HCT116 (cell line): ENCODE measurements at regions not wholly inside any gene's neighbourhood (a gene's known extent, or its start where the extent isn't known, plus 50 kb on each side); places are given as distances from the start of the nearest gene placed in this dataset.

Experiments
- ATAC-seq: fragments of 200-7000 bp; cut with Tn5 transposase; 2 replicates; pipeline ENCODE4 v1.9.1; 2020; ENCODE audit warnings: mild to moderate bottlenecking, moderate library complexity
- BruUV-seq: library from RNA; stranded (reverse); fragments of 400-500 nt; replicated peaks from 2 replicates; lab custom pipeline; 2021; lab: Mats Ljungman, UMichigan
- CTCF ChIA-PET: fragments of 300-600 bp; sonication (Branson Sonifier 250); formaldehyde crosslinking; loops from one replicate; lab custom pipeline; 2021; ENCODE audit warnings: antibody characterized with exemption; lab: Charles Lee
- POLR2A ChIA-PET: fragments of 300-600, 350-600 bp; sonication (Branson Sonifier 250); formaldehyde crosslinking; loops from one replicate; lab custom pipeline; 2021; ENCODE audit warnings: antibody characterized with exemption; lab: Charles Lee
- RAD21 ChIA-PET, 2 experiments: fragments of 300-600 bp; sonication (Branson Sonifier 250); formaldehyde crosslinking; loops; one replicate each; lab custom pipeline; 2023; ENCODE audit warnings: low total read pairs in 2 of 2; ENCODE audit not compliant: uncharacterized antibody in 2 of 2, unreplicated experiment in 2 of 2, low non-redundant PET in 1 of 2; lab: Charles Lee
- DNase-seq: peaks from one replicate; pipeline ENCODE4 v3.0.0-alpha.2; 2010; ENCODE audit warnings: low read depth, low spot score
- H2AFZ ChIP-seq: fragments of 200-600 bp; shearing (Covaris generic), sonication (generic); 2 replicates; pipeline ENCODE4 v1.6.1; 2017; ENCODE audit warnings: low read depth, mixed run types, mixed read lengths, antibody characterized with exemption, low read length; ENCODE audit not compliant: poor library complexity, severe bottlenecking
- H3K27ac ChIP-seq: 2 replicates; pipeline ENCODE4 v1.5.1; 2012; ENCODE audit warnings: low read depth, low read length
- H3K27me3 ChIP-seq: fragments of 200-600 bp; sonication (generic); 2 replicates; pipeline ENCODE4 v1.6.1; 2016; ENCODE audit warnings: mixed run types, low read length, mixed read lengths; ENCODE audit not compliant: insufficient read depth
- H3K36me3 ChIP-seq, 2 experiments: fragments of 200-500 bp in 1 of 2; fragments of 200-600 bp in 1 of 2; sonication (Bioruptor generic) in 1 of 2; sonication (generic) in 1 of 2; 2 replicates each; pipeline versions ENCODE4 v1.5.1 to v1.6.1; 2014 to 2016; ENCODE audit warnings: low read length in 2 of 2, inconsistent platforms in 1 of 2, mixed read lengths in 1 of 2, mixed run types in 1 of 2; ENCODE audit not compliant: insufficient read depth in 2 of 2, control insufficient read depth in 1 of 2
- H3K4me1 ChIP-seq, 2 experiments: fragments of 200-600 bp in 1 of 2; sonication (generic) in 1 of 2; 2 replicates each; pipeline versions ENCODE4 v1.5.1 to v1.6.1; 2012 to 2017; ENCODE audit warnings: low read length in 2 of 2, inconsistent platforms in 1 of 2, mild to moderate bottlenecking in 1 of 2, mixed read lengths in 1 of 2, mixed run types in 1 of 2, moderate library complexity in 1 of 2; ENCODE audit not compliant: insufficient read depth in 2 of 2, control insufficient read depth in 1 of 2
- H3K4me2 ChIP-seq: fragments of 200-600 bp; sonication (generic); 2 replicates; pipeline ENCODE4 v1.6.1; 2017; ENCODE audit warnings: mixed run types, low read length, mixed read lengths
- H3K4me3 ChIP-seq, 2 experiments: fragments of 200-600 bp in 1 of 2; sonication (generic) in 1 of 2; replicated peaks in 1 of 2; 2 replicates each; pipeline ENCODE4 v1.5.1; 2011 to 2016; ENCODE audit warnings: low read length in 2 of 2, control low read depth in 1 of 2, low read depth in 1 of 2, mild to moderate bottlenecking in 1 of 2, mixed read lengths in 1 of 2, mixed run types in 1 of 2
- H3K79me2 ChIP-seq: fragments of 200-600 bp; sonication (generic); 2 replicates; pipeline ENCODE4 v1.6.1; 2017; ENCODE audit warnings: mild to moderate bottlenecking, mixed run types, low read length, moderate library complexity, mixed read lengths; ENCODE audit not compliant: insufficient read depth
- H3K9ac ChIP-seq: fragments of 200-600 bp; sonication (generic); 2 replicates; pipeline ENCODE4 v1.6.1; 2016; ENCODE audit warnings: low read length, mixed read lengths
- H3K9me2 ChIP-seq: fragments of 200-600 bp; sonication (generic), shearing (Covaris generic); 2 replicates; pipeline ENCODE4 v1.6.1; 2017; ENCODE audit warnings: mixed run types, mild to moderate bottlenecking, moderate library complexity; ENCODE audit not compliant: insufficient read depth
- H3K9me3 ChIP-seq, 2 experiments: fragments of 200-500 bp in 1 of 2; fragments of 200-600 bp in 1 of 2; sonication (Bioruptor generic) in 1 of 2; sonication (generic) in 1 of 2; 2 replicates each; pipeline ENCODE4 v1.6.1; 2014 to 2017; ENCODE audit warnings: low read length in 2 of 2, mixed read lengths in 2 of 2, inconsistent platforms in 1 of 2, low read depth in 1 of 2, mild to moderate bottlenecking in 1 of 2, mixed run types in 1 of 2, moderate library complexity in 1 of 2; ENCODE audit not compliant: control insufficient read depth in 1 of 2, insufficient read depth in 1 of 2
- H4K20me1 ChIP-seq: fragments of 200-600 bp; sonication (generic), shearing (Covaris generic); 2 replicates; pipeline ENCODE4 v1.6.1; 2017; ENCODE audit warnings: mixed run types, mild to moderate bottlenecking, moderate library complexity; ENCODE audit not compliant: insufficient read depth
- ATF3 ChIP-seq: IDR thresholded peaks from 2 replicates; pipeline ENCODE4 v1.6.1; 2012
- CBX3 ChIP-seq: IDR thresholded peaks from 2 replicates; pipeline ENCODE4 v1.6.1; 2012; ENCODE audit warnings: low read depth
- CTCF ChIP-seq, 3 experiments: fragments of 200-600 bp in 1 of 3; sonication (generic) in 1 of 3; IDR thresholded peaks in 2 of 3; conservative IDR thresholded peaks in 1 of 3; 2 replicates each; pipeline ENCODE4 v1.5.1; 2012 to 2017; ENCODE audit warnings: low read depth in 2 of 3, low read length in 2 of 3, antibody characterized with exemption in 1 of 3, borderline replicate concordance in 1 of 3, control low read depth in 1 of 3, mild to moderate bottlenecking in 1 of 3, mixed read lengths in 1 of 3, mixed run types in 1 of 3, moderate library complexity in 1 of 3; ENCODE audit not compliant: insufficient read depth in 1 of 3
- EGR1 ChIP-seq: IDR thresholded peaks from 2 replicates; pipeline ENCODE4 v1.6.1; 2012; ENCODE audit warnings: low read depth
- ELF1 ChIP-seq: IDR thresholded peaks from 2 replicates; pipeline ENCODE4 v1.6.1; 2012; ENCODE audit warnings: low read depth, borderline replicate concordance
- EZH2 ChIP-seq: fragments of 200-600 bp; sonication (generic); IDR thresholded peaks from 2 replicates; pipeline ENCODE4 v1.6.1; 2017; ENCODE audit warnings: antibody characterized with exemption, mixed run types
- EZH2phosphoT487 ChIP-seq: fragments of 200-600 bp; IDR thresholded peaks from 2 replicates; pipeline ENCODE4 v1.6.1; 2018; ENCODE audit warnings: antibody characterized with exemption, borderline replicate concordance
- JUND ChIP-seq: IDR thresholded peaks from 2 replicates; pipeline ENCODE4 v1.6.1; 2012
- POLR2A ChIP-seq: IDR thresholded peaks from 2 replicates; pipeline ENCODE4 v1.7.0; 2011; ENCODE audit warnings: borderline replicate concordance; ENCODE audit not compliant: insufficient read depth, insufficient read length; ENCODE audit errors: extremely low read depth
- POLR2AphosphoS5 ChIP-seq: IDR thresholded peaks from 2 replicates; pipeline ENCODE4 v1.6.1; 2011; ENCODE audit warnings: mild to moderate bottlenecking, low read depth, low read length, moderate library complexity
- RAD21 ChIP-seq: IDR thresholded peaks from 2 replicates; pipeline ENCODE4 v1.6.1; 2012; ENCODE audit warnings: low read depth, mild to moderate bottlenecking
- SP1 ChIP-seq: IDR thresholded peaks from 2 replicates; pipeline ENCODE4 v1.6.1; 2012; ENCODE audit warnings: low read depth
- SRF ChIP-seq: IDR thresholded peaks from 2 replicates; pipeline ENCODE4 v1.6.1; 2012; ENCODE audit warnings: low read depth
- TCF7L2 ChIP-seq: IDR thresholded peaks from 2 replicates; pipeline ENCODE4 v1.7.0; 2011; ENCODE audit warnings: borderline replicate concordance, inconsistent platforms; ENCODE audit not compliant: insufficient read depth, insufficient read length; ENCODE audit errors: extremely low read depth
- YY1 ChIP-seq: IDR thresholded peaks from 2 replicates; pipeline ENCODE4 v1.6.1; 2011; ENCODE audit warnings: low read length, low read depth, moderate library complexity, mild to moderate bottlenecking; ENCODE audit not compliant: insufficient replicate concordance; ENCODE audit errors: extremely low read depth
- ZBTB33 ChIP-seq: IDR thresholded peaks from 2 replicates; pipeline ENCODE4 v1.6.1; 2011; ENCODE audit warnings: mild to moderate bottlenecking, low read length, moderate library complexity; ENCODE audit not compliant: insufficient replicate concordance; ENCODE audit errors: extremely low read depth
- ZFX ChIP-seq: fragments of 450-650 bp; IDR thresholded peaks from 2 replicates; pipeline ENCODE4 v1.6.1; 2017
- ZNF274 ChIP-seq: fragments of 200-500 bp; sonication (Bioruptor generic); IDR thresholded peaks from 2 replicates; pipeline ENCODE4 v1.6.1; 2014; ENCODE audit warnings: mild to moderate bottlenecking, low read depth, low read length, inconsistent platforms
- intact Hi-C: fragments of 100-400 bp; cut with micrococcal nuclease; formaldehyde crosslinking; loops from 2 replicates; pipeline ENCODE4 v1.10.0; 2022
- TF ChIP-seq, protein P1 (sequence below): IDR thresholded peaks from 2 replicates; pipeline ENCODE4 v1.6.1; 2012

DNA sequence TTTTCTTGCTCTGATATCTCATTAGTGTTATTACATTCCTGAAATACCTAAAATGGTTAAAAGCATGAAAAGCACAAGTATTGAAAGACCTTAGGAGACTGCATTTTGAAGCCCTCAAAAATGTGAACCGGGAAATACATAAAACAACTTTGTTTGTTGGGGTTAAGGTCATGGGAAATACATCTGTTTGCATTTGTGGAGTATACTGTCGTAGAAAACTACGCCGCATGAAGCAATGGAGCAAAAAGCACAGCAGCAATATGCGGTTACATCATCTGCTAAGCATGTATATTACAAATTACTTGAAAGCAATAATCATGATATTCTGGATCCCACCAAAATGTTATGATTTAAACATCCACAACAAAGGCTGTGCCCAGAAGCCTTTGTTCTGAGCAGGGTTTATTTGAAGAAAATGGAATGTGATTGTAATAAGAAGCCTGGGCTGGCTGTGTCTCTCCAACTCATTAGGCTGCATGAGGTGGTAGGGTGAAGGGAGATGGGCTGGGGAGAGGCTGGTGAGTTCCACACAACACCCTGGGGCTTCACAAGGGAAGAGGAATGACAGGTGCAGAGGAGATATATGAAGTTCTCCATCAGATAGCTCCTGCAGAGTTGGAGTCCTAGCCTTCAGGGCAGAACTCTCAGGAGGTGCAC, 64.7 kb upstream of the LIN7C start:
- no peak overlapping the region for H3K27ac ChIP-seq
- H3K27me3 ChIP-seq: no peaks in the 10 kb centered on the region
- H2AFZ ChIP-seq: no peak overlapping the region
- RAD21 ChIA-PET: no interaction called here
- H3K4me3 ChIP-seq: no peak overlapping the region
- no peaks in the 10 kb centered on the region for H3K4me1 ChIP-seq
- H4K20me1 ChIP-seq: no peaks in the 10 kb centered on the region
- no peaks in the 10 kb centered on the region for H3K9me2 ChIP-seq
- CTCF ChIA-PET: no interaction called here
- no peaks in the 10 kb centered on the region for H3K9me3 ChIP-seq
- H3K4me2 ChIP-seq: no peak overlapping the region
- intact Hi-C loops: no loop called here
- no peak for DNase-seq
- no peak for ATAC-seq
- no peaks in the 10 kb centered on the region for H3K79me2 ChIP-seq
- BruUV-seq: no TSS peak
- H3K9ac ChIP-seq: no peak overlapping the region
- no peaks in the 10 kb centered on the region for H3K36me3 ChIP-seq
- TF ChIP-seq CTCF (IDR thresholded peaks at IDR 0.05 in 2 of 3, conservative IDR thresholded peaks at IDR 0.05 in 1 of 3; ENCODE audit: borderline replicate concordance in 1 of 3, insufficient read depth in 1 of 3, low read depth in 2 of 3, low read length in 2 of 3) (no peak), EZH2phosphoT487 (no peak), ELF1 (no peak), ZNF274 (no peak), TCF7L2 (no peak), RAD21 (no peak), POLR2AphosphoS5 (no peak), SP1 (no peak), ZBTB33 (no peak), JUND (no peak), ATF3 (no peak), CBX3 (no peak), POLR2A (no peak), ZFX (no peak), EZH2 (no peak), EGR1 (no peak), YY1 (no peak), SRF (no peak)
- TF ChIP-seq, protein P1, sequence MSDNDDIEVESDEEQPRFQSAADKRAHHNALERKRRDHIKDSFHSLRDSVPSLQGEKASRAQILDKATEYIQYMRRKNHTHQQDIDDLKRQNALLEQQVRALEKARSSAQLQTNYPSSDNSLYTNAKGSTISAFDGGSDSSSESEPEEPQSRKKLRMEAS: no peak
- POLR2A ChIA-PET: no interaction called here
